ENCODE measurements at regions not wholly inside any gene's neighbourhood (a gene's known extent, or its start where the extent isn't known, plus 50 kb on each side); places are given as distances from the start of the nearest gene placed in this dataset.

DNA sequence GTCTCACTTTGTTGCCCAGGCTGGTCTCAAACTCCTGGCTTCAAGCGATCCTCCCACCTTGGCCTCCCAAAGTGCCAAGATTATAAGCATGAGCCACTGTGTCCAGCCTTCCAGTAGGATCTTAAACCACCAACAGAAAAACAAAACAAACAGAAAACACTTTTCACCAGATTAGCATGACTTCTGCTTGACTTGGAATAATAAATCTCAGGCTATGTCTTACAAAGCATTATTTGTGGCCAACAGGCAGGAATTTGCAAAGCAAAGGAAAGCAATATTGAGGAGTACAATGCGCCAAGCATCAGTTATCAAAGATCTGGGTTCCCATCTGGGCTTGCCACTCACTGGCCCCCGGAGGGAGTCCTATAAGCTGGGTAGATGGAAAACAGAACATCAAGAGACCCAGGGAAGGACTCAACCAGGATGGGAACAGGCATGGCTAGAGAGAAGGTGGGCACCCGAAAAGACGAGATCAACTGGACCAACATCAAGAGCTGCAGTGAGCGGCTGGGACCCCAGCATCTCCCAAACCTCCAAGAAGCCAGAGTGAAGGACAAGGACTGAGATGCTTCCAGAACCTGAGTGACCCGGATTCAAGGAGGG is 101.2 kb downstream of the TMEM30B start:
- CTCF ChIA-PET: no interaction called here
- Mint-ChIP-seq H3K27me3 (peaks cover 28 to 47% of the 10 kb centered on the region in 2 donors), H3K4me3 (no peak overlapping the region), H3K9me3 (peaks cover 0 to 2% (median 0%) of the 10 kb centered on the region in 5 donors), H3K27ac (no peak overlapping the region), H3K36me3 (peaks cover 0 to 7% (median 0%) of the 10 kb centered on the region in 3 donors), H3K4me1 (peaks cover 9 to 18% (median 11%) of the 10 kb centered on the region in 3 donors)
- Histone ChIP-seq H3K4me1 (ENCODE audit: insufficient read depth, low read length) (peaks cover 8% of the 10 kb centered on the region), H3K9me3 (ENCODE audit: low read length) (no peaks in the 10 kb centered on the region), H3K36me3 (ENCODE audit: insufficient read depth, low read length) (no peaks in the 10 kb centered on the region), H3K4me3 (ENCODE audit: low read length) (no peak overlapping the region), H3K27ac (ENCODE audit: low read depth, low read length) (no peak overlapping the region), H3K27me3 (ENCODE audit: insufficient read depth, low read length, poor library complexity, severe bottlenecking) (no peaks in the 10 kb centered on the region)
- DNase-seq: no peak
- POLR2A ChIA-PET: no interaction called here

DNA sequence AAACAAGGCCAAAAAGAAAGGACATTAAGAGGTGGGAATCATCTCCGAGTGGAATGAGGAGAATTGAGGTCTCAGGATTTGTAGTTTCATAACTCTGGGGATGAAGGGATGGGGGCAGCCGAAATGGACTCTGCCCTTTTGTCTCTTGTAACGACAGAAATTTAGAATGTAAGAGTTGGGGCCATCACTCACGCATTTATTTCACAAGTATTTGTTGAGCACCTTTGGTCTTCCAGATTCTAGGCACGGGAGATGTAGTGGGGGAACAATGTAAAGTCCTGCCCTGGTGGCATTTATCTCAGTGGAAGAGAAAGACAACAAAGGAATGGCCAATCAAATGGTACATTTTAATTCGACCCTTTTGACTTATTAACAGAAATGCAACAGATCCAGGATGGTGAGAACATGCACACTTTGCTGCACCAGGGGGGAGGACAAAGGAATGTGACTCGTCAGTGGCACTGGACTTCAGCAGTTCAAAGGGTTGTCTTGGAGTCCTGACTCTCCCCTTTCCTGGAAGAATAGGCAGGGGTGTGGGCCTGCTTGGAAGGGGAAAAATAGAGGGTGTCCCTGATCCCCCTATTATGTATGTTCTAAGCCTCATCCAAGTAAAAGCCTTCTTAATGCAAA is 102.0 kb downstream of the TMEM30B start:
- ChIA-PET CTCF (no interaction called here), POLR2A (no interaction called here)
- no peaks in the 10 kb centered on the region for H3K9me3 ChIP-seq (ENCODE audit: low read length)
- Mint-ChIP-seq H3K27ac (no peak overlapping the region), H3K9me3 (peaks cover 0 to 2% (median 0%) of the 10 kb centered on the region in 5 donors), H3K36me3 (peaks cover 0 to 7% (median 0%) of the 10 kb centered on the region in 3 donors), H3K27me3 (peaks cover 24 to 46% of the 10 kb centered on the region in 2 donors), H3K4me3 (no peak overlapping the region), H3K4me1 (peaks cover 9 to 23% (median 11%) of the 10 kb centered on the region in 3 donors)
- no peaks in the 10 kb centered on the region for H3K36me3 ChIP-seq (ENCODE audit: insufficient read depth, low read length)
- H3K4me1 ChIP-seq (ENCODE audit: insufficient read depth, low read length): peaks cover 8% of the 10 kb centered on the region
- DNase-seq: no peak
- H3K27ac ChIP-seq (ENCODE audit: low read depth, low read length): no peak overlapping the region
- H3K27me3 ChIP-seq (ENCODE audit: insufficient read depth, low read length, poor library complexity, severe bottlenecking): no peaks in the 10 kb centered on the region
- H3K4me3 ChIP-seq (ENCODE audit: low read length): no peak overlapping the region

DNA sequence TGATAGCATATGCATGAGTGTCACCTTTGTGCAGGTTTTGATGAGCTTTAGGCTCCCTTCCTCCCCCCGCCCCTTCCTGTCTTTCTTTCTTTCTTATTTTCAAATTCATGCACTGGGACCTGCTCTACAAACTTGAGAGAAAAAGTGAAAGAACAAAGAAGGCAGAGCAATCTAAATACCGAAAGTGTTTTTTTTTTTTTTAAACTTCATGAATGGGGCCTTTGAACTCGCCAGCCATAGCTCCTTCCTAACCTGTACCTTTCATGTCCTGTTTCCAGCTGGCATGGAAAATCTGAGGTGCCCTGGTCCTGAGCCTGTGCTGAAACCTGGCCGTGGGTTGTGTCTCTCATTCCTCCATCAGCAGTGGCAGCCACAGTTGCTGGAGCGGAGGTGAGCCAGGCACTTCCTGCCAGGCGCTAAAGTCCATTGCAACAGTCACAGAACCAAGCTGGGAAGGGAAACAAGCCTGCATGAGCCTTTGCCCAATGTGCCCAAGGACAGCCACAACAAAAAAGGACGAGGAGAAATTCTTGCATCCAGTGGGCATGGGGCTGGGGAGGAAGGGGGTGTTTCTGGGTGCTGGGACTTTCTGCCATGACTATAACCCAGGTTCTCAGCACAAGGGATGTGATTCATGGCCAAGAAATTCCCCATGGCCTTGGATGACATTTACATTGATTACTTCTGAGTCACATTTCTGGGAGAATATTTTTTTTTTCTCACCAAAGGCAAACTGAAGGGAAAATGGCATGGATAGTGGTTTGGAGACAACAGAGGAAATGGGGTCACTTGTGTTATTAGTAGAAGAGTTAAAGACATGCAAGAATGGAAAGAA is 102.7 kb downstream of the TMEM30B start:
- H3K27me3 ChIP-seq (ENCODE audit: insufficient read depth, low read length, poor library complexity, severe bottlenecking): no peaks in the 10 kb centered on the region
- H3K27ac ChIP-seq (ENCODE audit: low read depth, low read length): no peak overlapping the region
- H3K36me3 ChIP-seq (ENCODE audit: insufficient read depth, low read length): no peaks in the 10 kb centered on the region
- Mint-ChIP-seq H3K4me3 (peak overlapping the region in 6 of 7 donors; percentile 22 to 76 (median 64)), H3K36me3 (peaks cover 0 to 7% (median 0%) of the 10 kb centered on the region in 3 donors), H3K27ac (peak overlapping the region in 4 of 8 donors; percentile 8 to 60 (median 46)), H3K4me1 (peaks cover 9 to 23% (median 11%) of the 10 kb centered on the region in 3 donors), H3K9me3 (peaks cover 0 to 2% (median 0%) of the 10 kb centered on the region in 5 donors), H3K27me3 (peaks cover 24 to 46% of the 10 kb centered on the region in 2 donors)
- ChIA-PET POLR2A (no interaction called here), CTCF (no interaction called here)
- H3K9me3 ChIP-seq (ENCODE audit: low read length): no peaks in the 10 kb centered on the region
- peaks cover 8% of the 10 kb centered on the region for H3K4me1 ChIP-seq (ENCODE audit: insufficient read depth, low read length)
- no peak for DNase-seq
- H3K4me3 ChIP-seq (ENCODE audit: low read length): peak overlapping the region; percentile 5

DNA sequence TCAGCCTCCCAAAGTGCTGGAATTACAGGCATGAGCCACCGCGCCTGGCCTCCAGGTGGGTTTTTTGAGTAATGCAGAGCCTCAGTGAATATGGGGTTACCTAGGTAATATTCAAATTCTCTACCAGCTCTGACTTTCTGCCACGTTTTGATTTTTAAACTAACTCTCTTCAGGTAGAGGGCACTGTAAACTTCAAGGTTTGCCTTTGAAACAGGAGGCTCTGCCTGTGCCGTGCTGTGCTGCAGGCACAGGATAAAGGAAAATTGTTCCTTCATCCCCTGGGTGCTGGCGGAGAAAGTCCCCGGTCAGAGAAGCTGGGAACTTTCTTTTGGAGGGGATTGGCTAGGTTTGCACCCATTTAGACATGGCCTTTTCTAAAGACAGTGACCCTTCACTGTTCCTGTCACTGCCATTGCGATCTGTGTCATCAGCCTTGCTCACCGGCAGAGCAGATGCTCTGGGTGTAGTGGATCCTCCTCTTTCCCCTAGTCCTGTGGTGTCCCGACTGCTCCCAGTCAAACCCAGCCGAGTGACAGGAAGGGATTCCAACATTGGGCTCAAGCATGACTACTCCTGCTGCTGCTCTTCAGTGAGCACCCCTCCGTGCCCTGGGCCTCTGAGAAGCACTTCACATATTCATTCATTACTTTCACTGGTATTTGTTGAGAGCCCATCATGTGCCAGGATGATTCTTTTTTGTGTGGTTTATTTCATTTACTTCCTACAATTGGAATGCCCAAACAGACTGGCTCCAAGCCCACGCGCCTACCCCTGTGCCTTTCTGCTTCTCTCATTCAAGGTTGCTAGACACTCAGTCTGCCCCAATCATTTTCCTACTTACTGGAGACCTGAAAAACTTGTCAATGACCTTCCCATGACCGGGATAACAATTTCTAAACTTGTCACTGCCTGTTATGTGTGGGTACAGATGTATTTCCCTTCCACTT is 103.6 kb downstream of the TMEM30B start:
- peaks cover 0 to 7% (median 0%) of the 10 kb centered on the region in 3 donors for H3K36me3 Mint-ChIP-seq
- Histone ChIP-seq H3K27me3 (ENCODE audit: insufficient read depth, low read length, poor library complexity, severe bottlenecking) (no peaks in the 10 kb centered on the region), H3K4me1 (ENCODE audit: insufficient read depth, low read length) (peaks cover 8% of the 10 kb centered on the region), H3K36me3 (ENCODE audit: insufficient read depth, low read length) (no peaks in the 10 kb centered on the region), H3K4me3 (ENCODE audit: low read length) (no peak overlapping the region), H3K9me3 (ENCODE audit: low read length) (no peaks in the 10 kb centered on the region), H3K27ac (ENCODE audit: low read depth, low read length) (no peak overlapping the region)
- peak overlapping the region in 2 of 8 donors; percentile 8 to 58 for H3K27ac Mint-ChIP-seq
- DNase-seq: no peak
- peak overlapping the region in 5 of 7 donors; percentile 22 to 74 (median 70) for H3K4me3 Mint-ChIP-seq
- peaks cover 0 to 2% (median 0%) of the 10 kb centered on the region in 5 donors for H3K9me3 Mint-ChIP-seq
- ChIA-PET POLR2A (no interaction called here), CTCF (no interaction called here)
- H3K4me1 Mint-ChIP-seq: peaks cover 8 to 23% (median 9%) of the 10 kb centered on the region in 3 donors
- H3K27me3 Mint-ChIP-seq: peaks cover 24 to 48% of the 10 kb centered on the region in 2 donors

DNA sequence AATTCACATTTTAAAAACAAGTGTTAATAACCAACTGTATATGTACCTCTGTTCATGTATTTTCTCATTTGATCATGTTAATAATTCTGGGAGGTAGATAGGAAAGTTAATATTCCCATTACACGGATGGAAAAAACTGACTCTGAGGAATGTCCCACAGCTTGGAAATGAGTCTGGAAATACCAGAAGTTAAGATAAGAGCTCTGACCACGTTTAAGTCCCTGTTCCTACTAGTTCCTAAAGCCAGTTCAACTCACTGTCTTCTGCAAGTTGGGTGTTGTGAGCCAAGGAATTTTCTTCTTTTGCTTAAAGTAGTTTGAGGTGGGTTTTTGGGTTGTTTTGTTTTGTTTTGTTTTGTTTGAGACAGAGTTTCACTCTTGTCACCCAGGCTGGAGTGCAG is 104.5 kb downstream of the TMEM30B start:
- ChIA-PET CTCF (no interaction called here), POLR2A (no interaction called here)
- no peak overlapping the region for H3K27ac ChIP-seq (ENCODE audit: low read depth, low read length)

DNA sequence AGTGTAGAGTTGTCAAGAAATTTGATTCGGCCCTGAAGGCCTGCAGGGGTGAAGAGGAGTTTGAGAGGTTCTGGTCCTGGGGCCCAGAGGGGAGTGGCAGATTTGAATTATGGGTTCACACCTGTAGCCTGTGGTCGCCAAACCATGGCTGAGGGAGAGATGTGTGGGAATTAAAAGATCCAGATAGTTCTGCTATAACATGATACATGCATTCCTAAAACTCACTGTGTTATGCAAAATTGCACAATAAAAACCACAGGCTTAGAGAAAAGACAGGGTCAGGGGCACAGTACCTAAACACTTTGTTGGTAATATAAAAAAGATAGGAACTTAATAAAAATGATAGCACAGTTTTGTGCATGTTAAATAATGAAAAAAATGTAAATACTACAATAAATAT is 106.2 kb downstream of the TMEM30B start:
- Histone ChIP-seq H3K9me3 (ENCODE audit: low read length) (no peaks in the 10 kb centered on the region), H3K27ac (ENCODE audit: low read depth, low read length) (no peak overlapping the region), H3K4me1 (ENCODE audit: insufficient read depth, low read length) (peaks cover 8% of the 10 kb centered on the region), H3K4me3 (ENCODE audit: low read length) (no peak overlapping the region), H3K27me3 (ENCODE audit: insufficient read depth, low read length, poor library complexity, severe bottlenecking) (no peaks in the 10 kb centered on the region), H3K36me3 (ENCODE audit: insufficient read depth, low read length) (no peaks in the 10 kb centered on the region)
- CTCF ChIA-PET: no interaction called here
- peaks cover 8 to 23% (median 9%) of the 10 kb centered on the region in 3 donors for H3K4me1 Mint-ChIP-seq
- no peak for DNase-seq
- H3K36me3 Mint-ChIP-seq: peaks cover 0 to 7% (median 0%) of the 10 kb centered on the region in 3 donors
- H3K27me3 Mint-ChIP-seq: peaks cover 21 to 59% of the 10 kb centered on the region in 2 donors
- H3K9me3 Mint-ChIP-seq: peaks cover 0 to 2% (median 0%) of the 10 kb centered on the region in 5 donors
- no peak overlapping the region for H3K27ac Mint-ChIP-seq
- POLR2A ChIA-PET: no interaction called here
- H3K4me3 Mint-ChIP-seq: no peak overlapping the region

More for the DNA sequence above, 104.5 kb downstream of the TMEM30B start:
- H3K27me3 ChIP-seq (ENCODE audit: insufficient read depth, low read length, poor library complexity, severe bottlenecking): no peaks in the 10 kb centered on the region
- Mint-ChIP-seq H3K9me3 (peaks cover 0 to 2% (median 0%) of the 10 kb centered on the region in 5 donors), H3K27me3 (peaks cover 24 to 50% of the 10 kb centered on the region in 2 donors), H3K27ac (no peak overlapping the region), H3K4me3 (no peak overlapping the region), H3K4me1 (peaks cover 8 to 23% (median 9%) of the 10 kb centered on the region in 3 donors), H3K36me3 (peaks cover 0 to 7% (median 0%) of the 10 kb centered on the region in 3 donors)
- H3K36me3 ChIP-seq (ENCODE audit: insufficient read depth, low read length): no peaks in the 10 kb centered on the region
- no peak overlapping the region for H3K4me3 ChIP-seq (ENCODE audit: low read length)
- DNase-seq: no peak
- H3K9me3 ChIP-seq (ENCODE audit: low read length): no peaks in the 10 kb centered on the region
- peaks cover 8% of the 10 kb centered on the region for H3K4me1 ChIP-seq (ENCODE audit: insufficient read depth, low read length)

DNA sequence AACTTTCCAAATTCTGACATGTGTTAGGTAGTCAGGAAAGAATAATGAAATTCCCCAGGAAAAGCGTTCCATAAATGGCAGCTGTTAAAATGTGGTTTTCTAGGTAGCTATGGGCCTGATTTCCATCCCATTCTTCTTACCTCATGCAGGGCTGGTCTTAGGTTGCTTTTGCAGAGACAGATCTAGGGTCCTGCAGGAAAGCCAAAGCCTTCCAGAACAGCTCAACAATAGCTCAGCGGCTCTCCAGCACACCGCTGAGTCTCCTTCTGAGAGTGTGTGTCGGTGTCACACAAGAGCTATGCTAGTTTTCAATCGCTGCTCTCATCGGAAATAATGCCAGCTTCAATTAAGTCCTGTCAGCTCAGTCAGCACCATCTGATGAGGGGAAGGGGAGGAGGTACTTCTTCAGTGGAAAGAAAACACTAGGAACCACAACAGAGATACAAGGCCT is 106.7 kb downstream of the TMEM30B start:
- Mint-ChIP-seq H3K4me1 (peaks cover 8 to 23% (median 9%) of the 10 kb centered on the region in 3 donors), H3K36me3 (peaks cover 0 to 7% (median 0%) of the 10 kb centered on the region in 3 donors), H3K4me3 (no peak overlapping the region), H3K9me3 (peaks cover 0 to 2% (median 0%) of the 10 kb centered on the region in 5 donors), H3K27me3 (peaks cover 21 to 55% of the 10 kb centered on the region in 2 donors), H3K27ac (no peak overlapping the region)
- DNase-seq: no peak
- no peak overlapping the region for H3K27ac ChIP-seq (ENCODE audit: low read depth, low read length)
- H3K4me1 ChIP-seq (ENCODE audit: insufficient read depth, low read length): peaks cover 8% of the 10 kb centered on the region
- no peaks in the 10 kb centered on the region for H3K36me3 ChIP-seq (ENCODE audit: insufficient read depth, low read length)
- ChIA-PET POLR2A (no interaction called here), CTCF (no interaction called here)
- H3K9me3 ChIP-seq (ENCODE audit: low read length): no peaks in the 10 kb centered on the region
- no peak overlapping the region for H3K4me3 ChIP-seq (ENCODE audit: low read length)
- H3K27me3 ChIP-seq (ENCODE audit: insufficient read depth, low read length, poor library complexity, severe bottlenecking): no peaks in the 10 kb centered on the region
